Brain microvascular endothelial cell (primary cell): ENCODE measurements at regions not wholly inside any gene's neighbourhood (a gene's known extent, or its start where the extent isn't known, plus 50 kb on each side); places are given as distances from the start of the nearest gene placed in this dataset.

Experiments
- DNase-seq: peaks from one replicate; pipeline ENCODE4 v3.0.0-alpha.2; 2020
- H3K27ac ChIP-seq: fragments of 250-450 bp; sonication (Bioruptor Pico); 2 replicates; pipeline ENCODE4 v1.5.1; 2020; ENCODE audit warnings: mild to moderate bottlenecking, moderate library complexity
- H3K27me3 ChIP-seq: fragments of 250-450 bp; sonication (Bioruptor Pico); replicated peaks from 2 replicates; pipeline ENCODE4 v1.5.1; 2020; ENCODE audit warnings: mild to moderate bottlenecking
- H3K36me3 ChIP-seq: fragments of 250-450 bp; sonication (Bioruptor Pico); replicated peaks from 2 replicates; pipeline ENCODE4 v1.5.1; 2020; ENCODE audit warnings: mild to moderate bottlenecking
- H3K4me3 ChIP-seq: 2 replicates; pipeline ENCODE4 v1.5.1; 2011; ENCODE audit warnings: low read depth, mild to moderate bottlenecking, control low read depth, low read length, moderate library complexity
- in situ Hi-C: cut with HindIII; loops from 2 replicates; pipeline ENCODE4 v1.10.0; 2017; ENCODE audit warnings: low sequenced_read_pairs, low pct_ligation_motif_present
- TF ChIP-seq, protein P1 (sequence below): IDR thresholded peaks from 2 replicates; pipeline ENCODE4 v1.5.1; 2011; ENCODE audit warnings: low read depth, mild to moderate bottlenecking, moderate library complexity, low read length, control low read depth, inconsistent platforms; ENCODE audit errors: missing control alignments

GRCh38 chr1:194309697-194310096 is 1123.3 kb upstream of the B3GALT2 start:
- Histone ChIP-seq H3K36me3 (no peaks in the 10 kb centered on the region), H3K27ac (no peak overlapping the region), H3K4me3 (no peak overlapping the region), H3K27me3 (no peaks in the 10 kb centered on the region)
- DNase-seq, result no peak
- TF ChIP-seq, protein P1, sequence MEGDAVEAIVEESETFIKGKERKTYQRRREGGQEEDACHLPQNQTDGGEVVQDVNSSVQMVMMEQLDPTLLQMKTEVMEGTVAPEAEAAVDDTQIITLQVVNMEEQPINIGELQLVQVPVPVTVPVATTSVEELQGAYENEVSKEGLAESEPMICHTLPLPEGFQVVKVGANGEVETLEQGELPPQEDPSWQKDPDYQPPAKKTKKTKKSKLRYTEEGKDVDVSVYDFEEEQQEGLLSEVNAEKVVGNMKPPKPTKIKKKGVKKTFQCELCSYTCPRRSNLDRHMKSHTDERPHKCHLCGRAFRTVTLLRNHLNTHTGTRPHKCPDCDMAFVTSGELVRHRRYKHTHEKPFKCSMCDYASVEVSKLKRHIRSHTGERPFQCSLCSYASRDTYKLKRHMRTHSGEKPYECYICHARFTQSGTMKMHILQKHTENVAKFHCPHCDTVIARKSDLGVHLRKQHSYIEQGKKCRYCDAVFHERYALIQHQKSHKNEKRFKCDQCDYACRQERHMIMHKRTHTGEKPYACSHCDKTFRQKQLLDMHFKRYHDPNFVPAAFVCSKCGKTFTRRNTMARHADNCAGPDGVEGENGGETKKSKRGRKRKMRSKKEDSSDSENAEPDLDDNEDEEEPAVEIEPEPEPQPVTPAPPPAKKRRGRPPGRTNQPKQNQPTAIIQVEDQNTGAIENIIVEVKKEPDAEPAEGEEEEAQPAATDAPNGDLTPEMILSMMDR, result no peak
- in situ Hi-C loops, result no loop called here

GRCh38 chr1:194309269-194309668 is 1122.9 kb upstream of the B3GALT2 start:
- Histone ChIP-seq H3K4me3 (no peak overlapping the region), H3K27me3 (no peaks in the 10 kb centered on the region), H3K36me3 (no peaks in the 10 kb centered on the region), H3K27ac (no peak overlapping the region)
- DNase-seq, result no peak
- TF ChIP-seq, protein P1, result no peak
- in situ Hi-C loops, result no loop called here

DNA sequence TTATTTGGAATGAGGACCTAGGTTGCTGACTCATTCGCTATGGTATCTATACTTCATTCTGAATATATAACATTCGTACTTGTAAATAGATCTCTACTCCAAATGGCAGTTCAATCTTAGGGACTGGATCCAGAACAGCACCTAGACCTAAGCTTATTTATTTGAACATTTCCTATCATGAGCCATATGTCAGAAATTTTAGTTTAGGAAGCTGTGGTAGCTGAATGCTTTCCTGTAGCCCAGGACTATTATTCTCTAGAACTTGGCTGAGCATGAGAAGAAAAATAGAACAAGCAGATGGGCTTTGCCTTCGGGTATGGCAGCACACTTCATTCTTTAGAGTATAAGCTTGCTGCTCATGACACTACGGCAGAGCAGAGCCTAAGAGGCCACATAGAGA is 1114.4 kb upstream of the B3GALT2 start:
- no peak for DNase-seq
- in situ Hi-C loops, result no loop called here
- Histone ChIP-seq H3K36me3 (no peaks in the 10 kb centered on the region), H3K27ac (no peak overlapping the region), H3K27me3 (no peaks in the 10 kb centered on the region), H3K4me3 (no peak overlapping the region)
- TF ChIP-seq, protein P1, result no peak

GRCh38 chr1:194300340-194300739 is 1113.9 kb upstream of the B3GALT2 start:
- DNase-seq, result no peak
- H3K4me3 ChIP-seq, result no peak overlapping the region
- H3K27ac ChIP-seq, result no peak overlapping the region
- TF ChIP-seq, protein P1, result no peak
- no peaks in the 10 kb centered on the region for H3K27me3 ChIP-seq
- in situ Hi-C loops, result no loop called here
- H3K36me3 ChIP-seq, result no peaks in the 10 kb centered on the region

- in situ Hi-C loops, result no loop called here
- Histone ChIP-seq H3K4me3 (no peak overlapping the region), H3K27me3 (no peaks in the 10 kb centered on the region), H3K36me3 (no peaks in the 10 kb centered on the region), H3K27ac (no peak overlapping the region)
- TF ChIP-seq, protein P1, result no peak
- DNase-seq, result no peak
Measured at GRCh38 chr1:194298007-194298598, 1111.7 kb upstream of the B3GALT2 start.

- no peak for DNase-seq
- Histone ChIP-seq H3K4me3 (no peak overlapping the region), H3K36me3 (no peaks in the 10 kb centered on the region), H3K27ac (no peak overlapping the region), H3K27me3 (no peaks in the 10 kb centered on the region)
- in situ Hi-C loops, result no loop called here
- TF ChIP-seq, protein P1, result no peak
Measured at GRCh38 chr1:194297094-194297493, 1110.7 kb upstream of the B3GALT2 start.
